ENCODE measurements at regions not wholly inside any gene's neighbourhood (a gene's known extent, or its start where the extent isn't known, plus 50 kb on each side); places are given as distances from the start of the nearest gene placed in this dataset.
"Not testable (repeated sequence)": the region's sequence is repeated elsewhere in the genome, so short reads cannot be mapped to it uniquely, and the experiment has no call there.

DNA sequence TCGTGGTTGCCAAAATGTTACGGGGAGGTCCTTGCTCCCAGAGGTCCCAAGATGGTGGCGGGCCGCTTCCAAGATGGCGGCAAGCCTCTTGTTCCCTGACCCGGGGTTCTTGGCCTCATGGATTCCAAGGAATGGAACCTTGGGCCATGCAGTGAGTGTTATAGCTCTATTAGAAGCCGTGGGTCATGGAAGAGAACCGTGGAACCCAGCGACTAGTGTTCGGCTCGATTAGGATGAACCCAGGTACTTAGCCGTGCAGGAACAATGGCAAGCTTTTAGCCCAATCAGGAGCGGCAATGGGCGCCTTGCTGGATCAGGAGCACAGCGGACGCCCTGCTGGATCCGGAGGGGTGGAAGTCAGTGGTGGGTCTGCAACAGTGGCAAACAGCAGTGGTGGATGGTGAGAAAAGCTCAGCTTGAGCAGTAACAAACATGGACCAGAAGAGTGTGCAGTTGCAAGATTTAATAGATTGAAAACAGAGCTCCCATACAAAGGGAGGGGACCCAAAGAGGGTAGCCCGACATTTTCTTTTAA is 89.2 kb upstream of the SMAD3 start:
- TF ChIP-seq, protein P1, sequence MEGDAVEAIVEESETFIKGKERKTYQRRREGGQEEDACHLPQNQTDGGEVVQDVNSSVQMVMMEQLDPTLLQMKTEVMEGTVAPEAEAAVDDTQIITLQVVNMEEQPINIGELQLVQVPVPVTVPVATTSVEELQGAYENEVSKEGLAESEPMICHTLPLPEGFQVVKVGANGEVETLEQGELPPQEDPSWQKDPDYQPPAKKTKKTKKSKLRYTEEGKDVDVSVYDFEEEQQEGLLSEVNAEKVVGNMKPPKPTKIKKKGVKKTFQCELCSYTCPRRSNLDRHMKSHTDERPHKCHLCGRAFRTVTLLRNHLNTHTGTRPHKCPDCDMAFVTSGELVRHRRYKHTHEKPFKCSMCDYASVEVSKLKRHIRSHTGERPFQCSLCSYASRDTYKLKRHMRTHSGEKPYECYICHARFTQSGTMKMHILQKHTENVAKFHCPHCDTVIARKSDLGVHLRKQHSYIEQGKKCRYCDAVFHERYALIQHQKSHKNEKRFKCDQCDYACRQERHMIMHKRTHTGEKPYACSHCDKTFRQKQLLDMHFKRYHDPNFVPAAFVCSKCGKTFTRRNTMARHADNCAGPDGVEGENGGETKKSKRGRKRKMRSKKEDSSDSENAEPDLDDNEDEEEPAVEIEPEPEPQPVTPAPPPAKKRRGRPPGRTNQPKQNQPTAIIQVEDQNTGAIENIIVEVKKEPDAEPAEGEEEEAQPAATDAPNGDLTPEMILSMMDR (IDR thresholded peaks at IDR 0.05), result not testable (repeated sequence)
- TF ChIP-seq POLR2AphosphoS5 (IDR thresholded peaks at IDR 0.05), result not testable (repeated sequence)
